Esophagus mucosa (tissue), 1 donor: ENCODE measurements at regions not wholly inside any gene's neighbourhood (a gene's known extent, or its start where the extent isn't known, plus 50 kb on each side); places are given as distances from the start of the nearest gene placed in this dataset.
"Not testable (repeated sequence)": the region's sequence is repeated elsewhere in the genome, so short reads cannot be mapped to it uniquely, and the experiment has no call there.

ENCODE experiments used
- ATAC-seq: fragments of 200-7000 bp; cut with Tn5 transposase; one replicate; pipeline ENCODE4 v1.9.1; 2020
- donor health status: DM: yes; HTN: yes; CAD: no.

- not testable (repeated sequence) for ATAC-seq
Observed at GRCh38 chr1:79702336-79702999, 695.9 kb upstream of the ADGRL4 start.

GRCh38 chr1:79695138-79695537 is 688.6 kb upstream of the ADGRL4 start:
- no peak for ATAC-seq

GRCh38 chr1:79694241-79694640 is 687.7 kb upstream of the ADGRL4 start:
- no peak for ATAC-seq

GRCh38 chr1:79693441-79694114 is 687.0 kb upstream of the ADGRL4 start:
- ATAC-seq = no peak

GRCh38 chr1:79692519-79692918 is 686.0 kb upstream of the ADGRL4 start:
- ATAC-seq = no peak

- ATAC-seq = no peak
Observed at GRCh38 chr1:79688932-79689331, 682.4 kb upstream of the ADGRL4 start.

- no peak for ATAC-seq
Observed at GRCh38 chr1:79683420-79683819, 676.9 kb upstream of the ADGRL4 start.

GRCh38 chr1:79682478-79682877 is 675.9 kb upstream of the ADGRL4 start:
- no peak for ATAC-seq

- ATAC-seq = no peak
Observed at GRCh38 chr1:79681382-79681781, 674.9 kb upstream of the ADGRL4 start.

GRCh38 chr1:79679916-79680315 is 673.4 kb upstream of the ADGRL4 start:
- no peak for ATAC-seq

GRCh38 chr1:79667848-79668696 is 661.5 kb upstream of the ADGRL4 start:
- no peak for ATAC-seq

- ATAC-seq = no peak
Observed at GRCh38 chr1:79667166-79667565, 660.6 kb upstream of the ADGRL4 start.

GRCh38 chr1:79663916-79664315 is 657.4 kb upstream of the ADGRL4 start:
- ATAC-seq = no peak

GRCh38 chr1:79662596-79662995 is 656.1 kb upstream of the ADGRL4 start:
- ATAC-seq = no peak

- ATAC-seq = no peak
Observed at GRCh38 chr1:79660129-79660528, 653.6 kb upstream of the ADGRL4 start.

- no peak for ATAC-seq
Observed at GRCh38 chr1:79657951-79658658, 651.6 kb upstream of the ADGRL4 start.

- no peak for ATAC-seq
Observed at GRCh38 chr1:79655876-79656275, 649.3 kb upstream of the ADGRL4 start.

- no peak for ATAC-seq
Observed at GRCh38 chr1:79652426-79652825, 645.9 kb upstream of the ADGRL4 start.

- no peak for ATAC-seq
Observed at GRCh38 chr1:79648126-79648525, 641.6 kb upstream of the ADGRL4 start.

GRCh38 chr1:79646880-79647279 is 640.4 kb upstream of the ADGRL4 start:
- no peak for ATAC-seq

- ATAC-seq = no peak
Observed at GRCh38 chr1:79638382-79638781, 631.9 kb upstream of the ADGRL4 start.

GRCh38 chr1:79633456-79633855 is 626.9 kb upstream of the ADGRL4 start:
- no peak for ATAC-seq

GRCh38 chr1:79629414-79629813 is 622.9 kb upstream of the ADGRL4 start:
- no peak for ATAC-seq
